Esophagus squamous epithelium (tissue), 4 donors: ENCODE measurements at regions not wholly inside any gene's neighbourhood (a gene's known extent, or its start where the extent isn't known, plus 50 kb on each side); places are given as distances from the start of the nearest gene placed in this dataset.

ENCODE experiments used
- CTCF ChIP-seq, 6 experiments: fragments of 450-650 bp in 4 of 6; fragments of 200-600 bp in 2 of 6; sonication (generic) in 2 of 6; IDR thresholded peaks; one replicate each; pipeline ENCODE4 v1.5.1; 2016 to 2019; ENCODE audit warnings: antibody characterized with exemption in 6 of 6, mild to moderate bottlenecking in 4 of 6, moderate library complexity in 4 of 6
- POLR2A ChIP-seq, 4 donors: fragments of 450-650 bp; IDR thresholded peaks; one replicate each; pipeline ENCODE4 v1.6.1; 2017; ENCODE audit warnings: antibody characterized with exemption in 4 of 4, mild to moderate bottlenecking in 4 of 4, moderate library complexity in 3 of 4

- no peak for TF ChIP-seq CTCF (IDR thresholded peaks at IDR 0.05)
- TF ChIP-seq POLR2A (IDR thresholded peaks at IDR 0.05) = no peak
These were observed 211.1 kb downstream of the ICE1 start for GRCh38 chr5:5633579-5633978.
